Spleen (tissue), 11 donors: ENCODE measurements at regions not wholly inside any gene's neighbourhood (a gene's known extent, or its start where the extent isn't known, plus 50 kb on each side); places are given as distances from the start of the nearest gene placed in this dataset.

ENCODE experiments used
- DNase-seq: peaks from one replicate; pipeline ENCODE4 v3.0.0-alpha.2; 2020
- H3K27ac ChIP-seq, 8 donors: fragments of 200-600 bp; sonication (generic) in 7 of 8; 1 replicate in 4 of 8; 2 replicates in 4 of 8; pipeline versions ENCODE4 v1.5.0 to v1.8.0; 2016 to 2021; ENCODE audit warnings: inconsistent platforms in 4 of 8, mild to moderate bottlenecking in 4 of 8, moderate library complexity in 1 of 8
- H3K27me3 ChIP-seq, 7 donors: fragments of 200-600 bp; sonication (generic) in 6 of 7; replicated peaks in 1 of 7; 1 replicate in 4 of 7; 2 replicates in 3 of 7; pipeline versions ENCODE4 v1.5.0 to v1.8.0; 2016 to 2021; ENCODE audit warnings: inconsistent platforms in 3 of 7, mild to moderate bottlenecking in 1 of 7
- H3K36me3 ChIP-seq, 6 donors: fragments of 200-600 bp; sonication (generic) in 5 of 6; 1 replicate in 4 of 6; 2 replicates in 2 of 6; pipeline versions ENCODE4 v1.5.0 to v1.8.0; 2016 to 2021; ENCODE audit warnings: inconsistent platforms in 2 of 6
- H3K4me1 ChIP-seq, 6 donors: fragments of 200-600 bp; sonication (generic) in 5 of 6; 1 replicate in 3 of 6; 2 replicates in 3 of 6; pipeline versions ENCODE4 v1.5.0 to v1.8.0; 2016 to 2021; ENCODE audit warnings: inconsistent platforms in 3 of 6
- H3K4me3 ChIP-seq, 8 donors: fragments of 200-600 bp; sonication (generic) in 7 of 8; 1 replicate in 4 of 8; 2 replicates in 4 of 8; pipeline versions ENCODE4 v1.5.0 to v1.8.0; 2016 to 2021; ENCODE audit warnings: inconsistent platforms in 4 of 8, mild to moderate bottlenecking in 4 of 8, moderate library complexity in 2 of 8
- H3K9me3 ChIP-seq, 8 donors: fragments of 200-600 bp; sonication (generic) in 7 of 8; 1 replicate in 4 of 8; 2 replicates in 4 of 8; pipeline versions ENCODE4 v1.5.0 to v1.8.0; 2016 to 2021; ENCODE audit warnings: inconsistent platforms in 4 of 8
- CTCF ChIP-seq, 11 experiments: fragments of 200-600 bp in 7 of 11; fragments of 450-650 bp in 4 of 11; sonication (generic) in 4 of 11; IDR thresholded peaks in 8 of 11; conservative IDR thresholded peaks in 3 of 11; 1 replicate in 7 of 11; 2 replicates in 4 of 11; pipeline versions ENCODE4 v1.4.0 to v1.8.0; 2016 to 2021; ENCODE audit warnings: antibody characterized with exemption in 11 of 11, inconsistent platforms in 4 of 11, mild to moderate bottlenecking in 1 of 11
- POLR2A ChIP-seq, 3 donors: fragments of 450-650 bp; IDR thresholded peaks; one replicate each; pipeline ENCODE4 v1.5.1; 2017; ENCODE audit warnings: antibody characterized with exemption in 3 of 3, mild to moderate bottlenecking in 1 of 3
- POLR2AphosphoS5 ChIP-seq, 3 donors: sonication (generic); formaldehyde crosslinking; IDR thresholded peaks; one replicate each; pipeline ENCODE4 v1.5.1; 2017; ENCODE audit warnings: antibody characterized with exemption in 3 of 3
- WGBS, 5 donors: extraction: QIAGEN DNeasy Blood & Tissue Kit in 3 of 5; methylation state at CpG; one replicate each; pipeline versions ENCODE4 v1.1.5 to v1.1.7; 2013 to 2018; 5-methylcytosine and 5-hydroxymethylcytosine counted together
- intact Hi-C: fragments of 100-400 bp; cut with DNase I; formaldehyde crosslinking; loops from one replicate; pipeline ENCODE4 v1.15.0; 2023; ENCODE audit warnings: low total_unique reads
- donor health status: healthy with polysubstance abuse.
- donor health status: DM: no; HTN: no; CAD: no; lungs with moderate emphysema.
- donor health status: DM: no; HTN: no; CAD: no.
- donor health status: Bipolar disorder and iron deficiency.
- donor health status: healthy.
- donor health status: DM: no; HTN: no; CAD: no.
- donor health status: DM: yes; HTN: yes; CAD: no.

GRCh38 chr17:77373299-77374169 is 232.8 kb downstream of the SEC14L1 start:
- intact Hi-C loops = no loop called here
- peak in 1 of 3 donors; percentile 45 for TF ChIP-seq POLR2A (IDR thresholded peaks at IDR 0.05)
- TF ChIP-seq POLR2AphosphoS5 (IDR thresholded peaks at IDR 0.05) = peak in 2 of 3 donors; percentile 71 to 73
- TF ChIP-seq CTCF (IDR thresholded peaks at IDR 0.05 in 8 of 11, conservative IDR thresholded peaks at IDR 0.05 in 3 of 11) = no peak
- Histone ChIP-seq H3K4me3 (peak overlapping the region; percentile 89 to 99 (median 92)), H3K36me3 (peaks cover 0 to 4% (median 0%) of the 10 kb centered on the region in 6 donors), H3K4me1 (peaks cover 61 to 95% (median 83%) of the 10 kb centered on the region in 6 donors), H3K27me3 (no peaks in the 10 kb centered on the region), H3K27ac (peak overlapping the region; percentile 87 to 95 (median 91)), H3K9me3 (no peaks in the 10 kb centered on the region)
- WGBS, 5 donors = 0 to 1% (median 0%) methylated on average over 30 to 90 of the region's 90 CpGs
- peak; percentile 88 for DNase-seq

- intact Hi-C loops = no loop called here
- H3K27me3 ChIP-seq = no peaks in the 10 kb centered on the region
- TF ChIP-seq POLR2A (IDR thresholded peaks at IDR 0.05) = peak in 2 of 3 donors; percentile 51 to 65
- TF ChIP-seq POLR2AphosphoS5 (IDR thresholded peaks at IDR 0.05) = peak; percentile 90 to 92 (median 92)
- TF ChIP-seq CTCF (IDR thresholded peaks at IDR 0.05 in 8 of 11, conservative IDR thresholded peaks at IDR 0.05 in 3 of 11) = peak in 6 of 11 experiments; percentile 16 to 56 (median 41)
- H3K9me3 ChIP-seq = no peaks in the 10 kb centered on the region
- peak overlapping the region; percentile 87 to 95 (median 91) for H3K27ac ChIP-seq
- DNase-seq = peak; percentile 95
- peak overlapping the region; percentile 89 to 99 (median 92) for H3K4me3 ChIP-seq
- peaks cover 62 to 97% (median 87%) of the 10 kb centered on the region in 6 donors for H3K4me1 ChIP-seq
- H3K36me3 ChIP-seq = peaks cover 0 to 11% (median 0%) of the 10 kb centered on the region in 6 donors
- WGBS, 5 donors = 2 to 13% (median 5%) methylated on average over 28 to 34 of the region's 34 CpGs
Observed at GRCh38 chr17:77374170-77374936, 233.6 kb downstream of the SEC14L1 start.

- DNase-seq = no peak
- Histone ChIP-seq H3K4me1 (peaks cover 65 to 97% (median 87%) of the 10 kb centered on the region in 6 donors), H3K27ac (peak overlapping the region; percentile 63 to 95 (median 91)), H3K27me3 (no peaks in the 10 kb centered on the region), H3K4me3 (peak overlapping the region; percentile 89 to 99 (median 92)), H3K36me3 (peaks cover 0 to 11% (median 0%) of the 10 kb centered on the region in 6 donors), H3K9me3 (no peaks in the 10 kb centered on the region)
- WGBS, 5 donors = 52 to 62% (median 58%) methylated on average over 19 of the region's 19 CpGs
- TF ChIP-seq POLR2AphosphoS5 (IDR thresholded peaks at IDR 0.05) (no peak), CTCF (IDR thresholded peaks at IDR 0.05 in 8 of 11, conservative IDR thresholded peaks at IDR 0.05 in 3 of 11) (no peak), POLR2A (IDR thresholded peaks at IDR 0.05) (no peak)
- intact Hi-C loops = no loop called here
Observed at GRCh38 chr17:77375108-77375916, 234.5 kb downstream of the SEC14L1 start.
